Stimulated activated effector memory CD8-positive, alpha-beta T cell treated with anti-CD3 and anti-CD28 coated beads, Interleukin-12 subunit alpha, Interleukin-12 subunit beta, amount 100 ng/mL, for 72 hours (primary cell): ENCODE measurements at regions not wholly inside any gene's neighbourhood (a gene's known extent, or its start where the extent isn't known, plus 50 kb on each side); places are given as distances from the start of the nearest gene placed in this dataset.
A peak's percentile ranks its signal among the peaks of the same experiment; 100 is the strongest.

Source experiments
- ATAC-seq: fragments of 150-1000 bp; cut with Tn5 transposase; 2 replicates; pipeline ENCODE4 v1.10.0; 2021
- DNase-seq, 2 donors: peaks; one replicate each; pipeline ENCODE4 v3.0.0; 2021 to 2022; ENCODE audit warnings: low spot score in 2 of 2
- H3K27ac Mint-ChIP-seq: one replicate; pipeline ENCODE4 v1.8.0; 2022; ENCODE audit warnings: mild to moderate bottlenecking, mixed read lengths
- H3K36me3 Mint-ChIP-seq: one replicate; pipeline ENCODE4 v1.8.0; 2022; ENCODE audit warnings: mild to moderate bottlenecking, mixed read lengths
- H3K4me1 Mint-ChIP-seq: one replicate; pipeline ENCODE4 v1.8.0; 2022; ENCODE audit warnings: mixed read lengths
- H3K4me3 Mint-ChIP-seq: one replicate; pipeline ENCODE4 v1.8.0; 2022; ENCODE audit warnings: mild to moderate bottlenecking, mixed read lengths
- H3K9me3 Mint-ChIP-seq: one replicate; pipeline ENCODE4 v1.8.0; 2022; ENCODE audit warnings: mixed read lengths

- ATAC-seq: no peak
- H3K4me3 Mint-ChIP-seq: no peak overlapping the region
- no peak for DNase-seq
- no peak overlapping the region for H3K27ac Mint-ChIP-seq
- H3K9me3 Mint-ChIP-seq: peaks cover 13% of the 10 kb centered on the region
- H3K36me3 Mint-ChIP-seq: no peaks in the 10 kb centered on the region
- no peaks in the 10 kb centered on the region for H3K4me1 Mint-ChIP-seq
These were observed 258.4 kb downstream of the ELAVL2 start for GRCh38 chr9:23567516-23568165.

- DNase-seq (no peak), ATAC-seq (no peak)
- H3K27ac Mint-ChIP-seq: no peak overlapping the region
- no peaks in the 10 kb centered on the region for H3K36me3 Mint-ChIP-seq
- H3K4me3 Mint-ChIP-seq: no peak overlapping the region
- H3K9me3 Mint-ChIP-seq: peaks cover 12% of the 10 kb centered on the region
- no peaks in the 10 kb centered on the region for H3K4me1 Mint-ChIP-seq
These were observed 254.5 kb downstream of the ELAVL2 start for GRCh38 chr9:23571414-23572104.

- DNase-seq (no peak), ATAC-seq (no peak)
- Mint-ChIP-seq H3K9me3 (peaks cover 15% of the 10 kb centered on the region), H3K36me3 (no peaks in the 10 kb centered on the region), H3K4me3 (no peak overlapping the region), H3K27ac (no peak overlapping the region), H3K4me1 (no peaks in the 10 kb centered on the region)
These were observed 252.2 kb downstream of the ELAVL2 start for GRCh38 chr9:23573800-23574199.

GRCh38 chr9:23577611-23578010, 248.4 kb downstream of the ELAVL2 start:
- no peak for ATAC-seq
- H3K4me3 Mint-ChIP-seq: no peak overlapping the region

GRCh38 chr9:23581931-23582330, 244.1 kb downstream of the ELAVL2 start:
- Mint-ChIP-seq H3K9me3 (peaks cover 3% of the 10 kb centered on the region), H3K27ac (no peak overlapping the region), H3K36me3 (no peaks in the 10 kb centered on the region), H3K4me3 (no peak overlapping the region), H3K4me1 (no peaks in the 10 kb centered on the region)
- no peak for DNase-seq
- ATAC-seq: no peak

More at GRCh38 chr9:23577611-23578010, 248.4 kb downstream of the ELAVL2 start:
- H3K36me3 Mint-ChIP-seq: no peaks in the 10 kb centered on the region
- H3K4me1 Mint-ChIP-seq: no peaks in the 10 kb centered on the region
- H3K9me3 Mint-ChIP-seq: peaks cover 6% of the 10 kb centered on the region
- no peak overlapping the region for H3K27ac Mint-ChIP-seq
- no peak for DNase-seq

GRCh38 chr9:23582836-23583235, 243.2 kb downstream of the ELAVL2 start:
- no peak for ATAC-seq
- no peak overlapping the region for H3K27ac Mint-ChIP-seq

GRCh38 chr9:23586906-23587305, 239.1 kb downstream of the ELAVL2 start:
- DNase-seq (no peak), ATAC-seq (no peak)
- Mint-ChIP-seq H3K9me3 (peaks cover 4% of the 10 kb centered on the region), H3K4me3 (no peak overlapping the region), H3K27ac (no peak overlapping the region), H3K36me3 (no peaks in the 10 kb centered on the region), H3K4me1 (peaks cover 14% of the 10 kb centered on the region)

More at GRCh38 chr9:23582836-23583235, 243.2 kb downstream of the ELAVL2 start:
- Mint-ChIP-seq H3K36me3 (no peaks in the 10 kb centered on the region), H3K4me1 (no peaks in the 10 kb centered on the region), H3K4me3 (no peak overlapping the region), H3K9me3 (no peaks in the 10 kb centered on the region)
- DNase-seq: no peak

- Mint-ChIP-seq H3K9me3 (peaks cover 4% of the 10 kb centered on the region), H3K4me3 (no peak overlapping the region), H3K36me3 (no peaks in the 10 kb centered on the region), H3K27ac (no peak overlapping the region), H3K4me1 (peaks cover 14% of the 10 kb centered on the region)
- ATAC-seq (no peak), DNase-seq (no peak)
These were observed 238.6 kb downstream of the ELAVL2 start for GRCh38 chr9:23587433-23587832.

GRCh38 chr9:23587903-23588302, 238.1 kb downstream of the ELAVL2 start:
- DNase-seq (no peak), ATAC-seq (no peak)
- no peaks in the 10 kb centered on the region for H3K36me3 Mint-ChIP-seq
- peaks cover 4% of the 10 kb centered on the region for H3K9me3 Mint-ChIP-seq
- peaks cover 14% of the 10 kb centered on the region for H3K4me1 Mint-ChIP-seq
- H3K27ac Mint-ChIP-seq: no peak overlapping the region
- H3K4me3 Mint-ChIP-seq: no peak overlapping the region

GRCh38 chr9:23590276-23591000, 235.6 kb downstream of the ELAVL2 start:
- H3K9me3 Mint-ChIP-seq: peaks cover 6% of the 10 kb centered on the region
- H3K4me3 Mint-ChIP-seq: peak overlapping the region; percentile 0
- H3K36me3 Mint-ChIP-seq: no peaks in the 10 kb centered on the region
- ATAC-seq (peak; percentile 59), DNase-seq (no peak)
- H3K27ac Mint-ChIP-seq: no peak overlapping the region
- peaks cover 14% of the 10 kb centered on the region for H3K4me1 Mint-ChIP-seq

GRCh38 chr9:23594421-23594820, 231.6 kb downstream of the ELAVL2 start:
- Mint-ChIP-seq H3K4me3 (no peak overlapping the region), H3K27ac (no peak overlapping the region), H3K4me1 (peaks cover 14% of the 10 kb centered on the region), H3K9me3 (peaks cover 9% of the 10 kb centered on the region), H3K36me3 (no peaks in the 10 kb centered on the region)
- ATAC-seq (no peak), DNase-seq (no peak)

GRCh38 chr9:23596913-23597634, 229.0 kb downstream of the ELAVL2 start:
- no peaks in the 10 kb centered on the region for H3K36me3 Mint-ChIP-seq
- no peak for ATAC-seq
- H3K4me3 Mint-ChIP-seq: no peak overlapping the region
- peaks cover 5% of the 10 kb centered on the region for H3K9me3 Mint-ChIP-seq
- no peaks in the 10 kb centered on the region for H3K4me1 Mint-ChIP-seq
- H3K27ac Mint-ChIP-seq: no peak overlapping the region
- no peak for DNase-seq

- no peak overlapping the region for H3K4me3 Mint-ChIP-seq
- DNase-seq: no peak
- ATAC-seq: no peak
- H3K27ac Mint-ChIP-seq: no peak overlapping the region
- no peaks in the 10 kb centered on the region for H3K36me3 Mint-ChIP-seq
- H3K9me3 Mint-ChIP-seq: peaks cover 5% of the 10 kb centered on the region
- H3K4me1 Mint-ChIP-seq: no peaks in the 10 kb centered on the region
These were observed 227.0 kb downstream of the ELAVL2 start for GRCh38 chr9:23598994-23599393.

- H3K9me3 Mint-ChIP-seq: no peaks in the 10 kb centered on the region
- no peak overlapping the region for H3K27ac Mint-ChIP-seq
- DNase-seq (no peak), ATAC-seq (no peak)
- no peaks in the 10 kb centered on the region for H3K36me3 Mint-ChIP-seq
- H3K4me3 Mint-ChIP-seq: no peak overlapping the region
- no peaks in the 10 kb centered on the region for H3K4me1 Mint-ChIP-seq
These were observed 222.7 kb downstream of the ELAVL2 start for GRCh38 chr9:23603311-23603710.

- Mint-ChIP-seq H3K4me3 (no peak overlapping the region), H3K27ac (no peak overlapping the region), H3K36me3 (no peaks in the 10 kb centered on the region), H3K9me3 (no peaks in the 10 kb centered on the region), H3K4me1 (no peaks in the 10 kb centered on the region)
- no peak for ATAC-seq
- DNase-seq: no peak
These were observed 219.9 kb downstream of the ELAVL2 start for GRCh38 chr9:23606107-23606506.
